ENCODE measurements at regions not wholly inside any gene's neighbourhood (a gene's known extent, or its start where the extent isn't known, plus 50 kb on each side); places are given as distances from the start of the nearest gene placed in this dataset.

GRCh38 chr2:38427936-38428335 lies 50.9 kb upstream of the ATL2 start:
- no peaks in the 10 kb centered on the region for H3K9me3 ChIP-seq
- no peak overlapping the region for H3K4me3 ChIP-seq
- no peak overlapping the region for H3K27ac ChIP-seq
- H3K27me3 ChIP-seq: no peaks in the 10 kb centered on the region
- 73 to 84% methylated on average over 3 to 6 of the region's 6 CpGs for WGBS, 2 donors (ENCODE audit: low coverage in 1 of 2)
- no peaks in the 10 kb centered on the region for H3K36me3 ChIP-seq
- no peak for ATAC-seq
- H3K4me1 ChIP-seq: peaks cover 0 to 47% (median 0%) of the 10 kb centered on the region in 3 donors
- no peak for TF ChIP-seq CTCF (IDR thresholded peaks at IDR 0.05)
- TF ChIP-seq POLR2AphosphoS5 (IDR thresholded peaks at IDR 0.05): no peak
- no peak for TF ChIP-seq EP300 (IDR thresholded peaks at IDR 0.05)
- no peak for TF ChIP-seq POLR2A (IDR thresholded peaks at IDR 0.05)

GRCh38 chr2:38427054-38427453 lies 50.0 kb upstream of the ATL2 start:
- no peak for TF ChIP-seq CTCF (IDR thresholded peaks at IDR 0.05)
- TF ChIP-seq POLR2A (IDR thresholded peaks at IDR 0.05): no peak
- TF ChIP-seq EP300 (IDR thresholded peaks at IDR 0.05): no peak
- TF ChIP-seq POLR2AphosphoS5 (IDR thresholded peaks at IDR 0.05): no peak

More at GRCh38 chr2:38427054-38427453, 50.0 kb upstream of the ATL2 start:
- Histone ChIP-seq H3K36me3 (no peaks in the 10 kb centered on the region), H3K9me3 (no peaks in the 10 kb centered on the region), H3K27me3 (no peaks in the 10 kb centered on the region), H3K4me1 (peaks cover 0 to 38% (median 0%) of the 10 kb centered on the region in 3 donors), H3K27ac (no peak overlapping the region), H3K4me3 (no peak overlapping the region)
- 93 to 100% methylated on average over 1 to 5 of the region's 5 CpGs for WGBS, 2 donors (ENCODE audit: low coverage in 1 of 2)
- ATAC-seq: no peak

All from gastroesophageal sphincter (tissue), 4 donors.